ENCODE measurements at regions not wholly inside any gene's neighbourhood (a gene's known extent, or its start where the extent isn't known, plus 50 kb on each side); places are given as distances from the start of the nearest gene placed in this dataset.
A peak's percentile ranks its signal among the peaks of the same experiment; 100 is the strongest.
"Not testable (repeated sequence)": the region's sequence is repeated elsewhere in the genome, so short reads cannot be mapped to it uniquely, and the experiment has no call there.

GRCh38 chr12:64552510-64552909 lies 57.8 kb upstream of the RASSF3 start:
- H3K27ac ChIP-seq (ENCODE audit: low read depth, low read length); H4K20me1 ChIP-seq (ENCODE audit: insufficient read depth); CTCF ChIA-PET; H3K4me2 ChIP-seq (ENCODE audit: low read length); H3K79me2 ChIP-seq (ENCODE audit: insufficient read depth, low read length); H2AFZ ChIP-seq (ENCODE audit: low read depth, low read length, poor library complexity, severe bottlenecking); BruUV-seq (replicated peaks); ATAC-seq; H3K9me3 ChIP-seq (ENCODE audit: control insufficient read depth in 1 of 2, insufficient read depth in 1 of 2, low read depth in 1 of 2, low read length in 2 of 2); intact Hi-C loops (cut with micrococcal nuclease); H3K36me3 ChIP-seq (ENCODE audit: control insufficient read depth in 1 of 2, insufficient read depth in 2 of 2, low read length in 2 of 2); H3K9me2 ChIP-seq (ENCODE audit: insufficient read depth); RAD21 ChIA-PET (ENCODE audit: low non-redundant PET in 1 of 2, low total read pairs in 2 of 2, uncharacterized antibody in 2 of 2, unreplicated experiment in 2 of 2); H3K27me3 ChIP-seq (ENCODE audit: insufficient read depth, low read length); POLR2A ChIA-PET; H3K4me3 ChIP-seq (replicated peaks in 1 of 2; ENCODE audit: low read depth in 1 of 2, low read length in 2 of 2); DNase-seq (ENCODE audit: low read depth, low spot score); H3K4me1 ChIP-seq (ENCODE audit: control insufficient read depth in 1 of 2, insufficient read depth in 2 of 2, low read length in 2 of 2); H3K9ac ChIP-seq (ENCODE audit: low read length): not testable (repeated sequence)

- H3K9me2 ChIP-seq (ENCODE audit: insufficient read depth); H3K27ac ChIP-seq (ENCODE audit: low read depth, low read length); H4K20me1 ChIP-seq (ENCODE audit: insufficient read depth); H3K9ac ChIP-seq (ENCODE audit: low read length); H3K4me1 ChIP-seq (ENCODE audit: control insufficient read depth in 1 of 2, insufficient read depth in 2 of 2, low read length in 2 of 2); H3K4me2 ChIP-seq (ENCODE audit: low read length); ATAC-seq; BruUV-seq (replicated peaks); H2AFZ ChIP-seq (ENCODE audit: low read depth, low read length, poor library complexity, severe bottlenecking); POLR2A ChIA-PET; CTCF ChIA-PET; H3K36me3 ChIP-seq (ENCODE audit: control insufficient read depth in 1 of 2, insufficient read depth in 2 of 2, low read length in 2 of 2); H3K9me3 ChIP-seq (ENCODE audit: control insufficient read depth in 1 of 2, insufficient read depth in 1 of 2, low read depth in 1 of 2, low read length in 2 of 2); intact Hi-C loops (cut with micrococcal nuclease); DNase-seq (ENCODE audit: low read depth, low spot score); H3K27me3 ChIP-seq (ENCODE audit: insufficient read depth, low read length); RAD21 ChIA-PET (ENCODE audit: low non-redundant PET in 1 of 2, low total read pairs in 2 of 2, uncharacterized antibody in 2 of 2, unreplicated experiment in 2 of 2); H3K4me3 ChIP-seq (replicated peaks in 1 of 2; ENCODE audit: low read depth in 1 of 2, low read length in 2 of 2); H3K79me2 ChIP-seq (ENCODE audit: insufficient read depth, low read length): not testable (repeated sequence)
Measured at GRCh38 chr12:64553689-64554088, 56.6 kb upstream of the RASSF3 start.

- Histone ChIP-seq H3K36me3 (ENCODE audit: control insufficient read depth in 1 of 2, insufficient read depth in 2 of 2, low read length in 2 of 2) (no peaks in the 10 kb centered on the region), H3K9me2 (ENCODE audit: insufficient read depth) (no peaks in the 10 kb centered on the region), H3K4me3 (replicated peaks in 1 of 2; ENCODE audit: low read depth in 1 of 2, low read length in 2 of 2) (no peak overlapping the region), H3K9ac (ENCODE audit: low read length) (no peak overlapping the region), H3K27ac (ENCODE audit: low read depth, low read length) (no peak overlapping the region), H3K4me1 (ENCODE audit: control insufficient read depth in 1 of 2, insufficient read depth in 2 of 2, low read length in 2 of 2) (peaks cover 6 to 7% of the 10 kb centered on the region in 2 experiments; a peak in 3 of 4 replicates), H4K20me1 (ENCODE audit: insufficient read depth) (no peaks in the 10 kb centered on the region), H3K79me2 (ENCODE audit: insufficient read depth, low read length) (no peaks in the 10 kb centered on the region), H3K27me3 (ENCODE audit: insufficient read depth, low read length) (no peaks in the 10 kb centered on the region), H3K4me2 (ENCODE audit: low read length) (no peak overlapping the region), H3K9me3 (ENCODE audit: control insufficient read depth in 1 of 2, insufficient read depth in 1 of 2, low read depth in 1 of 2, low read length in 2 of 2) (no peaks in the 10 kb centered on the region), H2AFZ (ENCODE audit: low read depth, low read length, poor library complexity, severe bottlenecking) (no peak overlapping the region)
- ATAC-seq (peak; percentile 55; the same call in 1 of the 2 replicates), DNase-seq (ENCODE audit: low read depth, low spot score) (no peak)
- no TSS peak for BruUV-seq (replicated peaks)
- RAD21 ChIA-PET (ENCODE audit: low non-redundant PET in 1 of 2, low total read pairs in 2 of 2, uncharacterized antibody in 2 of 2, unreplicated experiment in 2 of 2): no interaction called here
- intact Hi-C loops (cut with micrococcal nuclease): no loop called here
- POLR2A ChIA-PET: no interaction called here
- TF ChIP-seq CTCF (IDR thresholded peaks at IDR 0.05 in 2 of 3, conservative IDR thresholded peaks at IDR 0.05 in 1 of 3; ENCODE audit: borderline replicate concordance in 1 of 3, insufficient read depth in 1 of 3, low read depth in 2 of 3, low read length in 2 of 3) (0 out of 6 replicates have a peak, but pooled peaks of 1 of the 3 experiments have one; percentile 3), POLR2A (IDR thresholded peaks at IDR 0.05; ENCODE audit: borderline replicate concordance, extremely low read depth, insufficient read depth, insufficient read length) (no peak)
- CTCF ChIA-PET: no interaction called here
Measured at GRCh38 chr12:64556231-64556630, 54.1 kb upstream of the RASSF3 start.
